ENCODE measurements at regions not wholly inside any gene's neighbourhood (a gene's known extent, or its start where the extent isn't known, plus 50 kb on each side); places are given as distances from the start of the nearest gene placed in this dataset.
A peak's percentile ranks its signal among the peaks of the same experiment; 100 is the strongest.

DNA sequence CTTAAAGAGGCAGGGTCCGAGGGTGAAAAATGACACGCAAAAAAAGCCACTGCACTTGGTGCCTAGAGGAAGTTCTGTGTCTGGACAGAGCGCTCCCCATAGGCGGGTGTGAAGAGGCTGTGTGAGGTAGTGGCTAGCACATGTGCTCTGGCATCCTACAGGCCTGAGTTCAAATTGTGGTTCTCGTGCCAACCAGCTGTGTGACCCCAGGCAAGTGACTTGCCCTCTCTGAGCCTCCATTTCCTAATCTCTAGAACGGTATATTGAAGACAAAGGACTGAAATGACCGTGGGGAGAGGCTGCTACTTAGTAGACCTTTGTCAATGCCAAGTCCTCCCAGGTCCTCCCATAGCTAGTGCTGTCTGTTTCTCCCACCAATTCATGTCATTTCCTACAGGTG, 79.1 kb upstream of the MYL10 start:
- ChIA-PET CTCF (no interaction called here), POLR2A (no interaction called here)
- 99% methylated on average over 6 of the region's 7 CpGs for WGBS (ENCODE audit: insufficient coverage)
- peaks cover 0 to 3% (median 0%) of the 10 kb centered on the region in 5 experiments for H3K9me3 ChIP-seq (ENCODE audit: control extremely low read depth in 1 of 5, control insufficient read depth in 4 of 5, insufficient read depth in 2 of 5, low read depth in 1 of 5, low read length in 4 of 5)
- no peaks in the 10 kb centered on the region for H3K36me3 ChIP-seq (ENCODE audit: control insufficient read depth in 4 of 4, insufficient read depth in 4 of 4, low read length in 3 of 4)
- H3K27ac ChIP-seq (ENCODE audit: insufficient read depth in 1 of 2, low read depth in 1 of 2, low read length in 2 of 2, poor library complexity in 1 of 2, severe bottlenecking in 2 of 2): no peak overlapping the region
- no peak overlapping the region for H3K4me3 ChIP-seq (ENCODE audit: control insufficient read depth in 1 of 7, extremely low read depth in 1 of 7, insufficient read depth in 4 of 7, low read depth in 2 of 7, low read length in 6 of 7)
- peaks cover 0 to 3% (median 0%) of the 10 kb centered on the region in 4 experiments for H3K4me1 ChIP-seq (ENCODE audit: control extremely low read depth in 1 of 4, control insufficient read depth in 4 of 4, insufficient read depth in 4 of 4, low read length in 3 of 4)
- DNase-seq: no peak
- H3K27me3 ChIP-seq (replicated peaks in 2 of 5; ENCODE audit: control insufficient read depth in 4 of 5, insufficient read depth in 5 of 5, low read length in 4 of 5): no peaks in the 10 kb centered on the region

DNA sequence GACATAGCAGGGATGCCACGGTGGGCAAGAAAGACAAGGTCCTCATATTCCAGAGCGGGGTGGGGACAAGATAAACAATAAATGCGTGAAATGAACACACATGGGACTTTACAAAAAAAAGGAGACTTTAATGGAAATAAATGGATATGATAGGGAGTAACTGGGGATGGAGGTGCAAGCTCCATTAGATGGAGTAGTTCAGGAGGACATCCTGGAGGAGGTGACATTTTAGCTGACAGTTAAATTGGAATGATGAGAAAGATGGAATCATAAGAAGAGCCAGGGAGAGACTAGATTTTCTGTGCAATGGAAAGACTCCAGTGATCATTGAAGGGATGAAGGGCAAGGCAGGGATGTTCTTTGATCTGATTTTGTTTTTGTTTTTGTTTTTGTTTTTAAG, 83.6 kb upstream of the MYL10 start:
- Histone ChIP-seq H3K27ac (ENCODE audit: insufficient read depth in 1 of 2, low read depth in 1 of 2, low read length in 2 of 2, poor library complexity in 1 of 2, severe bottlenecking in 2 of 2) (no peak overlapping the region), H3K9me3 (ENCODE audit: control extremely low read depth in 1 of 5, control insufficient read depth in 4 of 5, insufficient read depth in 2 of 5, low read depth in 1 of 5, low read length in 4 of 5) (no peaks in the 10 kb centered on the region), H3K4me3 (ENCODE audit: control insufficient read depth in 1 of 7, extremely low read depth in 1 of 7, insufficient read depth in 4 of 7, low read depth in 2 of 7, low read length in 6 of 7) (no peak overlapping the region), H3K36me3 (ENCODE audit: control insufficient read depth in 4 of 4, insufficient read depth in 4 of 4, low read length in 3 of 4) (no peaks in the 10 kb centered on the region), H3K4me1 (ENCODE audit: control extremely low read depth in 1 of 4, control insufficient read depth in 4 of 4, insufficient read depth in 4 of 4, low read length in 3 of 4) (peaks cover 0 to 7% (median 2%) of the 10 kb centered on the region in 4 experiments), H3K27me3 (replicated peaks in 2 of 5; ENCODE audit: control insufficient read depth in 4 of 5, insufficient read depth in 5 of 5, low read length in 4 of 5) (no peaks in the 10 kb centered on the region)
- 92% methylated on average over 3 of the region's 3 CpGs for WGBS (ENCODE audit: insufficient coverage)
- ChIA-PET POLR2A (interaction anchor here (0.7 kb wide), 1 partner anchor 76 kb away, joined by 3 read pairs; no protein-coding TSS in a partner anchor), CTCF (no interaction called here)
- DNase-seq: no peak

DNA sequence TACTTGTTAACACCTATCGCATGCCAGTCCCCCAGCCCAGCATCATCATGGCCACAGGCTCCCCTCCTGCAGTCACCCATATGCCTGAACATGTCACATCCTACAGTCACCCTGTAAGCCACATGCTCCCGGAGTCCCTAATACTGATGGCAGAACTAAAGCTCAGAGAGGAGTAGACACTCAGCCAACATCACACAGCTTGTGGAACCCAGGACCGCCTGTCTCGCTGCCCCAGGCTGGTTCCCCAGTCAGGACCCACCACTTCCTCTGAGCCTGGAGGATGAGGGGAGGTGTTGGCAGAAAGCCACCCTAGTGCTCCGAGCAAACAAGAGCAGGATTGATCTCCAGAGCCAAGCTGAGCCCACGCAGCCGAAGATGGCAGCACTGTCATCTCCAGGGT, 85.0 kb upstream of the MYL10 start:
- H3K4me3 ChIP-seq (ENCODE audit: control insufficient read depth in 1 of 7, extremely low read depth in 1 of 7, insufficient read depth in 4 of 7, low read depth in 2 of 7, low read length in 6 of 7): no peak overlapping the region
- DNase-seq: no peak
- no peaks in the 10 kb centered on the region for H3K36me3 ChIP-seq (ENCODE audit: control insufficient read depth in 4 of 4, insufficient read depth in 4 of 4, low read length in 3 of 4)
- CTCF ChIA-PET: no interaction called here
- POLR2A ChIA-PET: no interaction called here
- H3K9me3 ChIP-seq (ENCODE audit: control extremely low read depth in 1 of 5, control insufficient read depth in 4 of 5, insufficient read depth in 2 of 5, low read depth in 1 of 5, low read length in 4 of 5): no peaks in the 10 kb centered on the region
- H3K4me1 ChIP-seq (ENCODE audit: control extremely low read depth in 1 of 4, control insufficient read depth in 4 of 4, insufficient read depth in 4 of 4, low read length in 3 of 4): peaks cover 0 to 22% (median 9%) of the 10 kb centered on the region in 4 experiments
- H3K27me3 ChIP-seq (replicated peaks in 2 of 5; ENCODE audit: control insufficient read depth in 4 of 5, insufficient read depth in 5 of 5, low read length in 4 of 5): no peaks in the 10 kb centered on the region
- no peak overlapping the region for H3K27ac ChIP-seq (ENCODE audit: insufficient read depth in 1 of 2, low read depth in 1 of 2, low read length in 2 of 2, poor library complexity in 1 of 2, severe bottlenecking in 2 of 2)
- WGBS (ENCODE audit: insufficient coverage): 94% methylated on average over 6 of the region's 7 CpGs

DNA sequence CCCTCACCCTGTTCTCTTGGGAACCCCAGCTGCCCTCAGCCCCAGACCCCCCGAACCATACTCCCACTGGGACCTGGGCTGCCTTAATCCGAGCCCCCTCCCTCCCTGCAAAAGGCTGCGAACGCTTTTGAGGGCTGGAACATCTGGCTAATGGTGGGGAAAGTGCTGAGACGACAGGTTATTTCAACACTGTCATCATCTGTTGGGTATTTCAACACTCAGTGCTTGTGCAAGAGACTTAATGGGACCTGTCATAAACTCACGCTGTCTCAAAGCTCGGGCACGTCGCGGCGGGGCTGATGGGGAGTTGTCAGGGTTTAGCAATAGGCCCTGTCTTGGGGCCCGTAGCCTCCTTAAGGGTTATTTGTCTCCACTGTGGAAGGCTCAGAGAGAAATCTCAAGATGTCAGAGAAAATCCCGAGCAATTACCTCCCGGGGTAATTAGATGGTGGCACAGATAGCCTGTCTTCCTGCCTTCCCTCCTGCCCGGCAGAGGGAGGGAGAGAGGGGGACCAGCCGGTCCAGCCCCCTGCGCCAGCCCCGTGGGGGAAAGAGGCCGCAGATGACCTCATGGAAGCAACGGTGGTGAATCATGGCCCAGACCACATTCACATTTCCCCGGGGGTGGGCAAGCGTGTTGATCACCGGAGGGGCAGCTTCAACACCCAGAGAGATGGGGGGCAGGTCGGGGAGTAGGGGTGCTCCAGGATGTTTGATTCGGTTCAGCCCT, 88.7 kb upstream of the MYL10 start:
- Histone ChIP-seq H3K27me3 (replicated peaks in 2 of 5; ENCODE audit: control insufficient read depth in 4 of 5, insufficient read depth in 5 of 5, low read length in 4 of 5) (no peaks in the 10 kb centered on the region), H3K27ac (ENCODE audit: insufficient read depth in 1 of 2, low read depth in 1 of 2, low read length in 2 of 2, poor library complexity in 1 of 2, severe bottlenecking in 2 of 2) (no peak overlapping the region), H3K4me1 (ENCODE audit: control extremely low read depth in 1 of 4, control insufficient read depth in 4 of 4, insufficient read depth in 4 of 4, low read length in 3 of 4) (peaks cover 0 to 38% (median 25%) of the 10 kb centered on the region in 4 experiments), H3K4me3 (ENCODE audit: control insufficient read depth in 1 of 7, extremely low read depth in 1 of 7, insufficient read depth in 4 of 7, low read depth in 2 of 7, low read length in 6 of 7) (no peak overlapping the region), H3K9me3 (ENCODE audit: control extremely low read depth in 1 of 5, control insufficient read depth in 4 of 5, insufficient read depth in 2 of 5, low read depth in 1 of 5, low read length in 4 of 5) (no peaks in the 10 kb centered on the region), H3K36me3 (ENCODE audit: control insufficient read depth in 4 of 4, insufficient read depth in 4 of 4, low read length in 3 of 4) (no peaks in the 10 kb centered on the region)
- 60% methylated on average over 13 of the region's 25 CpGs for WGBS (ENCODE audit: insufficient coverage)
- DNase-seq: peak; percentile 42 to 85 (median 81)
- POLR2A ChIA-PET: interaction anchor here (0.6 to 1.8 kb wide), 3 partner anchors 23 to 270 kb away, joined by 3 to 6 read pairs (median 3); no protein-coding TSS in a partner anchor
- CTCF ChIA-PET: interaction anchor here (0.8 to 1.0 kb wide), 2 partner anchors 24 to 27 kb away, joined by 3 read pairs; no protein-coding TSS in a partner anchor

DNA sequence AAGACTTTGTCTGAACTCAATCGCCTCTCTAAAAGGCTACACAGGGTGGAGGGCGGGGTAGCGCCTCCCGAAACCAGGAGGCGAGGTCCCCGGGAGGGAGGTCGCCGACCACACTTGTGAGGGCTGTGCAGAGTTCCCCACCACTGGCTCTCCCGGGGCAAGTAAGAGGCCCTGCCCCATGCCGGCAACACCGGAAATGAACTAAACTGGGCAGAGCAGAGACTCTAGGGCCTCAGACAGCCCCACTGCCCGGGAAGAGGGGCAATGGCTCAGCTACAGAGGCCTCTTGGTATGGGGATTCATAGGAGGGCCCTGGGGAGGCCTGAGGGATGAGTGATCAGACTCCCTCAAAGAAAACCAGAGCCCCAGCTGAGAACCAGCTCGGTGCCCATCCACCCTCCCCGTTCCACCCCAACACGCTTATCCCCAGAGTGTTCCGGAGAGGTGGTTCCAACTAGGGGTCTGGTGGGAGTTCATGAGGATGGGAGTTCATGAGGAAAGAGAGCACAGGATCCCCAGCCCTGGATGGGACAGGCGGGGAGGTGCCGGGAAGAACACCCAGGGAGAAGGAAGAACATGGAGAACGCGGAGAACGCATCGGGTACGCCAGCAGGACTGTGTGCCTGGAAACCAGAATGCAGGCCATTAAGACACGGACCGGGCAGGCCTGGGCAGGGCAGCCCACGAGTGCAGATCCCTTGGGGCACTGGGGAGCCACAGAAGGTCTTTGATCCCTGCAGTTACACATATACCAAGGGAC, 89.4 kb upstream of the MYL10 start:
- Histone ChIP-seq H3K9me3 (ENCODE audit: control extremely low read depth in 1 of 5, control insufficient read depth in 4 of 5, insufficient read depth in 2 of 5, low read depth in 1 of 5, low read length in 4 of 5) (no peaks in the 10 kb centered on the region), H3K27ac (ENCODE audit: insufficient read depth in 1 of 2, low read depth in 1 of 2, low read length in 2 of 2, poor library complexity in 1 of 2, severe bottlenecking in 2 of 2) (no peak overlapping the region), H3K4me3 (ENCODE audit: control insufficient read depth in 1 of 7, extremely low read depth in 1 of 7, insufficient read depth in 4 of 7, low read depth in 2 of 7, low read length in 6 of 7) (no peak overlapping the region), H3K36me3 (ENCODE audit: control insufficient read depth in 4 of 4, insufficient read depth in 4 of 4, low read length in 3 of 4) (no peaks in the 10 kb centered on the region), H3K27me3 (replicated peaks in 2 of 5; ENCODE audit: control insufficient read depth in 4 of 5, insufficient read depth in 5 of 5, low read length in 4 of 5) (no peaks in the 10 kb centered on the region), H3K4me1 (ENCODE audit: control extremely low read depth in 1 of 4, control insufficient read depth in 4 of 4, insufficient read depth in 4 of 4, low read length in 3 of 4) (peaks cover 0 to 38% (median 25%) of the 10 kb centered on the region in 4 experiments)
- WGBS (ENCODE audit: insufficient coverage): 87% methylated on average over 21 of the region's 26 CpGs
- ChIA-PET CTCF (interaction anchor here (0.6 to 1.0 kb wide), 2 partner anchors 23 to 316 kb away, joined by 3 read pairs; no protein-coding TSS in a partner anchor), POLR2A (interaction anchor here (1.8 kb wide), 1 partner anchor 25 kb away, joined by 6 read pairs; no protein-coding TSS in a partner anchor)
- no peak for DNase-seq

DNA sequence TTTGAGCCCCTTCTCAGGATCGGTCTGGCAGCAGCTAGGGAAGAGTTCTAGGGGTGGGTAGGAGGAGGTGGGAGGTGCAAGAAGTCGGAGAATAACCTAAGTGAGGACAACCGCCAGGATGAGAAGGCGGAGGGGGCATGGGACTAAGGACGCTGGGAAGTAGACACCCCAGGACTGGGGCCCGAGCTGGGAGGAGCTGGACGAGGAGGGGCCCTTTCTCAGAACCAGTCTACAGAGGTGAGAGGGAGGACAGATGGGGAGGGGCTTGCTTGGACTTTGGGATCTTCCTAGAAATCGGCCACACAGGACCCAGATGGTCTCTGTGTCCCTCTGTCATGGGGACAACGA, 90.0 kb upstream of the MYL10 start:
- Histone ChIP-seq H3K27ac (ENCODE audit: insufficient read depth in 1 of 2, low read depth in 1 of 2, low read length in 2 of 2, poor library complexity in 1 of 2, severe bottlenecking in 2 of 2) (no peak overlapping the region), H3K27me3 (replicated peaks in 2 of 5; ENCODE audit: control insufficient read depth in 4 of 5, insufficient read depth in 5 of 5, low read length in 4 of 5) (no peaks in the 10 kb centered on the region), H3K4me1 (ENCODE audit: control extremely low read depth in 1 of 4, control insufficient read depth in 4 of 4, insufficient read depth in 4 of 4, low read length in 3 of 4) (peaks cover 0 to 38% (median 25%) of the 10 kb centered on the region in 4 experiments), H3K36me3 (ENCODE audit: control insufficient read depth in 4 of 4, insufficient read depth in 4 of 4, low read length in 3 of 4) (no peaks in the 10 kb centered on the region), H3K9me3 (ENCODE audit: control extremely low read depth in 1 of 5, control insufficient read depth in 4 of 5, insufficient read depth in 2 of 5, low read depth in 1 of 5, low read length in 4 of 5) (no peaks in the 10 kb centered on the region), H3K4me3 (ENCODE audit: control insufficient read depth in 1 of 7, extremely low read depth in 1 of 7, insufficient read depth in 4 of 7, low read depth in 2 of 7, low read length in 6 of 7) (no peak overlapping the region)
- ChIA-PET CTCF (interaction anchor here (0.6 to 1.0 kb wide), 2 partner anchors 23 to 316 kb away, joined by 3 read pairs; no protein-coding TSS in a partner anchor), POLR2A (interaction anchor here (1.8 kb wide), 1 partner anchor 25 kb away, joined by 6 read pairs; no protein-coding TSS in a partner anchor)
- no peak for DNase-seq
- 95% methylated on average over 7 of the region's 9 CpGs for WGBS (ENCODE audit: insufficient coverage)

DNA sequence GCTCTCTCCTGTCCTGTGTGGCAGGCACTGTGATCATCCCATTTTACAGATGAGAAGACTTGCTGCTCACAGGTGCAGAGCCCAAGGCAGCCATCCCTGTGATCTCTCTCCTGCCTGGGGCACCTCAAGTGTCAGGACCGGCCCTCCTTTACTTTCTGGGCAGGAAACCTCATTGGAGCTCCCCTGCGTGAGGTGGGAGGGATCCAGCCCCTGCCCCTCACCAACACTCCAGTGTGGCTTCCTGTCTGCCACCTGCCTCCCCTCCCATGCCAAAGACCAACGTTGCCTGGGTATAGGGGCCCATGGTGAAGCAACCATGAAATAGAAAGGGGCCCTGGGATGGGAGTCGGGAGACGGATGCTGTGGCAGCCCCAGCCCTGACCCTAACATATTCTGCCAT, 91.2 kb upstream of the MYL10 start:
- POLR2A ChIA-PET: no interaction called here
- H3K27ac ChIP-seq (ENCODE audit: insufficient read depth in 1 of 2, low read depth in 1 of 2, low read length in 2 of 2, poor library complexity in 1 of 2, severe bottlenecking in 2 of 2): no peak overlapping the region

More for the DNA sequence above, 91.2 kb upstream of the MYL10 start:
- WGBS (ENCODE audit: insufficient coverage): 0% methylated on average over 5 of the region's 5 CpGs
- no peaks in the 10 kb centered on the region for H3K36me3 ChIP-seq (ENCODE audit: control insufficient read depth in 4 of 4, insufficient read depth in 4 of 4, low read length in 3 of 4)
- peaks cover 0 to 38% (median 25%) of the 10 kb centered on the region in 4 experiments for H3K4me1 ChIP-seq (ENCODE audit: control extremely low read depth in 1 of 4, control insufficient read depth in 4 of 4, insufficient read depth in 4 of 4, low read length in 3 of 4)
- H3K4me3 ChIP-seq (ENCODE audit: control insufficient read depth in 1 of 7, extremely low read depth in 1 of 7, insufficient read depth in 4 of 7, low read depth in 2 of 7, low read length in 6 of 7): no peak overlapping the region
- DNase-seq: peak in 1 of 3 donors; percentile 64
- CTCF ChIA-PET: no interaction called here
- no peaks in the 10 kb centered on the region for H3K9me3 ChIP-seq (ENCODE audit: control extremely low read depth in 1 of 5, control insufficient read depth in 4 of 5, insufficient read depth in 2 of 5, low read depth in 1 of 5, low read length in 4 of 5)
- no peaks in the 10 kb centered on the region for H3K27me3 ChIP-seq (replicated peaks in 2 of 5; ENCODE audit: control insufficient read depth in 4 of 5, insufficient read depth in 5 of 5, low read length in 4 of 5)

Data from common myeloid progenitor, CD34-positive (primary cell).